ENCODE measurements at regions not wholly inside any gene's neighbourhood (a gene's known extent, or its start where the extent isn't known, plus 50 kb on each side); places are given as distances from the start of the nearest gene placed in this dataset.

DNA sequence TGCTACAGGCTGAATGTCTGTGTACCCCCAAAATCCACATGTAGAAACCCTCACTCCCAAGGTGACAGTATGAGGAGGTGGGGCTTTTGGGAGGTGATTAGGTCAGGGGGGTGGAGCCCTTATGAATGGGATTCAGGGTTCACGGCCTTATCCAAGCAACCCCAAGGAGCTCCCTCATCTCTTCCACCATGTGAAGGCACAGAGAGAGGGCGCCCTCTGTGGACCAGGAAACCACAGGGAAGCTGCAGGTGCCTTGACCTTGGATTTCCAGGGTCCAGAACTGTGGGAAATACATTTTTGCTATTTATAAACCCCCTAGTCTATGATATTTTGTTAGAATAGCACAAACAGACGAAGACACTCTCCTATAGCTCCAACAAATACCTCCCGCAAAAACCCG lies 53.6 kb upstream of the IRX2 start (continued):
- TF ChIP-seq, protein P1, sequence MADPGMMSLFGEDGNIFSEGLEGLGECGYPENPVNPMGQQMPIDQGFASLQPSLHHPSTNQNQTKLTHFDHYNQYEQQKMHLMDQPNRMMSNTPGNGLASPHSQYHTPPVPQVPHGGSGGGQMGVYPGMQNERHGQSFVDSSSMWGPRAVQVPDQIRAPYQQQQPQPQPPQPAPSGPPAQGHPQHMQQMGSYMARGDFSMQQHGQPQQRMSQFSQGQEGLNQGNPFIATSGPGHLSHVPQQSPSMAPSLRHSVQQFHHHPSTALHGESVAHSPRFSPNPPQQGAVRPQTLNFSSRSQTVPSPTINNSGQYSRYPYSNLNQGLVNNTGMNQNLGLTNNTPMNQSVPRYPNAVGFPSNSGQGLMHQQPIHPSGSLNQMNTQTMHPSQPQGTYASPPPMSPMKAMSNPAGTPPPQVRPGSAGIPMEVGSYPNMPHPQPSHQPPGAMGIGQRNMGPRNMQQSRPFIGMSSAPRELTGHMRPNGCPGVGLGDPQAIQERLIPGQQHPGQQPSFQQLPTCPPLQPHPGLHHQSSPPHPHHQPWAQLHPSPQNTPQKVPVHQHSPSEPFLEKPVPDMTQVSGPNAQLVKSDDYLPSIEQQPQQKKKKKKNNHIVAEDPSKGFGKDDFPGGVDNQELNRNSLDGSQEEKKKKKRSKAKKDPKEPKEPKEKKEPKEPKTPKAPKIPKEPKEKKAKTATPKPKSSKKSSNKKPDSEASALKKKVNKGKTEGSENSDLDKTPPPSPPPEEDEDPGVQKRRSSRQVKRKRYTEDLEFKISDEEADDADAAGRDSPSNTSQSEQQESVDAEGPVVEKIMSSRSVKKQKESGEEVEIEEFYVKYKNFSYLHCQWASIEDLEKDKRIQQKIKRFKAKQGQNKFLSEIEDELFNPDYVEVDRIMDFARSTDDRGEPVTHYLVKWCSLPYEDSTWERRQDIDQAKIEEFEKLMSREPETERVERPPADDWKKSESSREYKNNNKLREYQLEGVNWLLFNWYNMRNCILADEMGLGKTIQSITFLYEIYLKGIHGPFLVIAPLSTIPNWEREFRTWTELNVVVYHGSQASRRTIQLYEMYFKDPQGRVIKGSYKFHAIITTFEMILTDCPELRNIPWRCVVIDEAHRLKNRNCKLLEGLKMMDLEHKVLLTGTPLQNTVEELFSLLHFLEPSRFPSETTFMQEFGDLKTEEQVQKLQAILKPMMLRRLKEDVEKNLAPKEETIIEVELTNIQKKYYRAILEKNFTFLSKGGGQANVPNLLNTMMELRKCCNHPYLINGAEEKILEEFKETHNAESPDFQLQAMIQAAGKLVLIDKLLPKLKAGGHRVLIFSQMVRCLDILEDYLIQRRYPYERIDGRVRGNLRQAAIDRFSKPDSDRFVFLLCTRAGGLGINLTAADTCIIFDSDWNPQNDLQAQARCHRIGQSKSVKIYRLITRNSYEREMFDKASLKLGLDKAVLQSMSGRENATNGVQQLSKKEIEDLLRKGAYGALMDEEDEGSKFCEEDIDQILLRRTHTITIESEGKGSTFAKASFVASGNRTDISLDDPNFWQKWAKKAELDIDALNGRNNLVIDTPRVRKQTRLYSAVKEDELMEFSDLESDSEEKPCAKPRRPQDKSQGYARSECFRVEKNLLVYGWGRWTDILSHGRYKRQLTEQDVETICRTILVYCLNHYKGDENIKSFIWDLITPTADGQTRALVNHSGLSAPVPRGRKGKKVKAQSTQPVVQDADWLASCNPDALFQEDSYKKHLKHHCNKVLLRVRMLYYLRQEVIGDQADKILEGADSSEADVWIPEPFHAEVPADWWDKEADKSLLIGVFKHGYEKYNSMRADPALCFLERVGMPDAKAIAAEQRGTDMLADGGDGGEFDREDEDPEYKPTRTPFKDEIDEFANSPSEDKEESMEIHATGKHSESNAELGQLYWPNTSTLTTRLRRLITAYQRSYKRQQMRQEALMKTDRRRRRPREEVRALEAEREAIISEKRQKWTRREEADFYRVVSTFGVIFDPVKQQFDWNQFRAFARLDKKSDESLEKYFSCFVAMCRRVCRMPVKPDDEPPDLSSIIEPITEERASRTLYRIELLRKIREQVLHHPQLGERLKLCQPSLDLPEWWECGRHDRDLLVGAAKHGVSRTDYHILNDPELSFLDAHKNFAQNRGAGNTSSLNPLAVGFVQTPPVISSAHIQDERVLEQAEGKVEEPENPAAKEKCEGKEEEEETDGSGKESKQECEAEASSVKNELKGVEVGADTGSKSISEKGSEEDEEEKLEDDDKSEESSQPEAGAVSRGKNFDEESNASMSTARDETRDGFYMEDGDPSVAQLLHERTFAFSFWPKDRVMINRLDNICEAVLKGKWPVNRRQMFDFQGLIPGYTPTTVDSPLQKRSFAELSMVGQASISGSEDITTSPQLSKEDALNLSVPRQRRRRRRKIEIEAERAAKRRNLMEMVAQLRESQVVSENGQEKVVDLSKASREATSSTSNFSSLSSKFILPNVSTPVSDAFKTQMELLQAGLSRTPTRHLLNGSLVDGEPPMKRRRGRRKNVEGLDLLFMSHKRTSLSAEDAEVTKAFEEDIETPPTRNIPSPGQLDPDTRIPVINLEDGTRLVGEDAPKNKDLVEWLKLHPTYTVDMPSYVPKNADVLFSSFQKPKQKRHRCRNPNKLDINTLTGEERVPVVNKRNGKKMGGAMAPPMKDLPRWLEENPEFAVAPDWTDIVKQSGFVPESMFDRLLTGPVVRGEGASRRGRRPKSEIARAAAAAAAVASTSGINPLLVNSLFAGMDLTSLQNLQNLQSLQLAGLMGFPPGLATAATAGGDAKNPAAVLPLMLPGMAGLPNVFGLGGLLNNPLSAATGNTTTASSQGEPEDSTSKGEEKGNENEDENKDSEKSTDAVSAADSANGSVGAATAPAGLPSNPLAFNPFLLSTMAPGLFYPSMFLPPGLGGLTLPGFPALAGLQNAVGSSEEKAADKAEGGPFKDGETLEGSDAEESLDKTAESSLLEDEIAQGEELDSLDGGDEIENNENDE (IDR thresholded peaks at IDR 0.05; ENCODE audit: insufficient replicate concordance, low read length): no peak
- TF ChIP-seq CBX5 (IDR thresholded peaks at IDR 0.05; ENCODE audit: low read depth, low read length) (no peak), TAF7 (optimal IDR thresholded peaks at IDR 0.05; ENCODE audit: borderline replicate concordance, low read depth, low read length) (no peak), GABPA (IDR thresholded peaks at IDR 0.05; ENCODE audit: borderline replicate concordance, insufficient read depth, low read length) (no peak)
